Esophagus squamous epithelium (tissue), 4 donors: ENCODE measurements at regions not wholly inside any gene's neighbourhood (a gene's known extent, or its start where the extent isn't known, plus 50 kb on each side); places are given as distances from the start of the nearest gene placed in this dataset.

Source experiments
- POLR2A ChIP-seq, 4 donors: fragments of 450-650 bp; IDR thresholded peaks; one replicate each; pipeline ENCODE4 v1.6.1; 2017; ENCODE audit warnings: antibody characterized with exemption in 4 of 4, mild to moderate bottlenecking in 4 of 4, moderate library complexity in 3 of 4
- TF ChIP-seq, protein P1 (sequence below), 6 experiments: fragments of 450-650 bp in 4 of 6; fragments of 200-600 bp in 2 of 6; sonication (generic) in 2 of 6; IDR thresholded peaks; one replicate each; pipeline ENCODE4 v1.5.1; 2016 to 2019; ENCODE audit warnings: antibody characterized with exemption in 6 of 6, mild to moderate bottlenecking in 4 of 6, moderate library complexity in 4 of 6

GRCh38 chr7:57216340-57216739 is 84.1 kb upstream of the ZNF479 start:
- no peak for TF ChIP-seq POLR2A (IDR thresholded peaks at IDR 0.05)
- TF ChIP-seq, protein P1, sequence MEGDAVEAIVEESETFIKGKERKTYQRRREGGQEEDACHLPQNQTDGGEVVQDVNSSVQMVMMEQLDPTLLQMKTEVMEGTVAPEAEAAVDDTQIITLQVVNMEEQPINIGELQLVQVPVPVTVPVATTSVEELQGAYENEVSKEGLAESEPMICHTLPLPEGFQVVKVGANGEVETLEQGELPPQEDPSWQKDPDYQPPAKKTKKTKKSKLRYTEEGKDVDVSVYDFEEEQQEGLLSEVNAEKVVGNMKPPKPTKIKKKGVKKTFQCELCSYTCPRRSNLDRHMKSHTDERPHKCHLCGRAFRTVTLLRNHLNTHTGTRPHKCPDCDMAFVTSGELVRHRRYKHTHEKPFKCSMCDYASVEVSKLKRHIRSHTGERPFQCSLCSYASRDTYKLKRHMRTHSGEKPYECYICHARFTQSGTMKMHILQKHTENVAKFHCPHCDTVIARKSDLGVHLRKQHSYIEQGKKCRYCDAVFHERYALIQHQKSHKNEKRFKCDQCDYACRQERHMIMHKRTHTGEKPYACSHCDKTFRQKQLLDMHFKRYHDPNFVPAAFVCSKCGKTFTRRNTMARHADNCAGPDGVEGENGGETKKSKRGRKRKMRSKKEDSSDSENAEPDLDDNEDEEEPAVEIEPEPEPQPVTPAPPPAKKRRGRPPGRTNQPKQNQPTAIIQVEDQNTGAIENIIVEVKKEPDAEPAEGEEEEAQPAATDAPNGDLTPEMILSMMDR (IDR thresholded peaks at IDR 0.05) = no peak
